GM18505 (cell line): ENCODE measurements at regions not wholly inside any gene's neighbourhood (a gene's known extent, or its start where the extent isn't known, plus 50 kb on each side); places are given as distances from the start of the nearest gene placed in this dataset.

Source experiments
- ATAC-seq: cut with Tn5 transposase; IDR thresholded peaks from one replicate; pipeline ENCODE4 v1.9.1; 2021; ENCODE audit not compliant: unreplicated experiment
- POLR2A ChIP-seq: IDR thresholded peaks from 4 replicates; pipeline ENCODE4 v1.6.1; 2011; ENCODE audit warnings: borderline replicate concordance; ENCODE audit not compliant: insufficient read depth, insufficient read length; ENCODE audit errors: extremely low read depth

GRCh38 chr10:3554121-3554522, 230.9 kb downstream of the KLF6 start:
- no peak for ATAC-seq
- no peak for TF ChIP-seq POLR2A

GRCh38 chr10:3552281-3552680, 232.7 kb downstream of the KLF6 start:
- TF ChIP-seq POLR2A, result no peak
- ATAC-seq, result no peak

GRCh38 chr10:3551761-3552160, 233.2 kb downstream of the KLF6 start:
- TF ChIP-seq POLR2A, result no peak
- ATAC-seq, result no peak

GRCh38 chr10:3549118-3549517, 235.9 kb downstream of the KLF6 start:
- ATAC-seq, result no peak
- TF ChIP-seq POLR2A, result no peak

- ATAC-seq, result no peak
- no peak for TF ChIP-seq POLR2A
These were observed 236.3 kb downstream of the KLF6 start for GRCh38 chr10:3548702-3549101.

- no peak for TF ChIP-seq POLR2A
- ATAC-seq, result no peak
These were observed 236.9 kb downstream of the KLF6 start for GRCh38 chr10:3548076-3548475.

- no peak for ATAC-seq
- no peak for TF ChIP-seq POLR2A
These were observed 240.4 kb downstream of the KLF6 start for GRCh38 chr10:3544561-3544960.

GRCh38 chr10:3542185-3542611, 242.8 kb downstream of the KLF6 start:
- no peak for TF ChIP-seq POLR2A
- no peak for ATAC-seq

- TF ChIP-seq POLR2A, result no peak
These were observed 245.2 kb downstream of the KLF6 start for GRCh38 chr10:3539696-3540383.

GRCh38 chr10:3538656-3539531, 246.1 kb downstream of the KLF6 start:
- no peak for TF ChIP-seq POLR2A
- no peak for ATAC-seq

More at GRCh38 chr10:3539696-3540383, 245.2 kb downstream of the KLF6 start:
- no peak for ATAC-seq

GRCh38 chr10:3538291-3538655, 246.7 kb downstream of the KLF6 start:
- TF ChIP-seq POLR2A, result no peak
- ATAC-seq, result no peak

- no peak for ATAC-seq
- no peak for TF ChIP-seq POLR2A
These were observed 247.5 kb downstream of the KLF6 start for GRCh38 chr10:3537518-3537917.

- TF ChIP-seq POLR2A, result no peak
- ATAC-seq, result no peak
These were observed 250.0 kb downstream of the KLF6 start for GRCh38 chr10:3535001-3535400.

GRCh38 chr10:3534433-3534832, 250.6 kb downstream of the KLF6 start:
- no peak for TF ChIP-seq POLR2A
- ATAC-seq, result no peak

GRCh38 chr10:3533296-3533695, 251.7 kb downstream of the KLF6 start:
- no peak for ATAC-seq
- no peak for TF ChIP-seq POLR2A

- no peak for ATAC-seq
- TF ChIP-seq POLR2A, result no peak
These were observed 252.4 kb downstream of the KLF6 start for GRCh38 chr10:3532644-3533043.
